Mesenchymal stem cell (in vitro differentiated cells and primary cell): ENCODE measurements at regions not wholly inside any gene's neighbourhood (a gene's known extent, or its start where the extent isn't known, plus 50 kb on each side); places are given as distances from the start of the nearest gene placed in this dataset.

ENCODE experiments used
- DNase-seq: peaks from one replicate; pipeline ENCODE4 v3.0.0-alpha.2; 2013
- H2AFZ ChIP-seq: one replicate; pipeline ENCODE4 v1.6.1; 2013; ENCODE audit warnings: low read depth, mild to moderate bottlenecking, control low read depth, inconsistent platforms, low read length, moderate library complexity
- H2AK5ac ChIP-seq: 2 replicates; pipeline ENCODE4 v1.6.1; 2013; ENCODE audit warnings: low read length, moderate library complexity, mild to moderate bottlenecking, inconsistent platforms; ENCODE audit not compliant: severe bottlenecking
- H2BK120ac ChIP-seq: one replicate; pipeline ENCODE4 v1.6.1; 2013; ENCODE audit warnings: low read depth, mild to moderate bottlenecking, inconsistent platforms, low read length, moderate library complexity
- H2BK12ac ChIP-seq, 2 experiments: one replicate each; pipeline ENCODE4 v1.6.1; 2013; ENCODE audit warnings: inconsistent platforms in 2 of 2, low read length in 2 of 2, mild to moderate bottlenecking in 2 of 2, moderate library complexity in 2 of 2, control low read depth in 1 of 2
- H2BK15ac ChIP-seq: one replicate; pipeline ENCODE4 v1.6.1; 2013; ENCODE audit warnings: mild to moderate bottlenecking, low read depth, inconsistent platforms; ENCODE audit not compliant: poor library complexity, severe bottlenecking
- H2BK5ac ChIP-seq: 2 replicates; pipeline ENCODE4 v1.6.1; 2013; ENCODE audit warnings: low read depth, mild to moderate bottlenecking, low read length, control low read depth, inconsistent platforms; ENCODE audit not compliant: poor library complexity, severe bottlenecking
- H3K14ac ChIP-seq, 2 experiments: one replicate each; pipeline ENCODE4 v1.6.1; 2013; ENCODE audit warnings: inconsistent platforms in 2 of 2, low read length in 2 of 2, control low read depth in 1 of 2, mild to moderate bottlenecking in 1 of 2, moderate library complexity in 1 of 2
- H3K18ac ChIP-seq, 2 experiments: one replicate each; pipeline ENCODE4 v1.6.1; 2013; ENCODE audit warnings: inconsistent platforms in 2 of 2, low read length in 2 of 2, control low read depth in 1 of 2, low read depth in 1 of 2, mild to moderate bottlenecking in 1 of 2
- H3K23ac ChIP-seq, 2 experiments: one replicate each; pipeline ENCODE4 v1.6.1; 2013; ENCODE audit warnings: inconsistent platforms in 2 of 2, low read length in 2 of 2, mild to moderate bottlenecking in 2 of 2, moderate library complexity in 2 of 2, control low read depth in 1 of 2
- H3K27ac ChIP-seq: 2 replicates; pipeline ENCODE4 v1.5.1; 2013; ENCODE audit warnings: mild to moderate bottlenecking, moderate library complexity, low read length, control low read depth, inconsistent platforms; ENCODE audit not compliant: poor library complexity, severe bottlenecking
- H3K27me3 ChIP-seq, 2 experiments: 2 replicates each; pipeline versions ENCODE4 v1.6.1 to v1.7.0; 2013; ENCODE audit warnings: low read length in 2 of 2, mild to moderate bottlenecking in 2 of 2, moderate library complexity in 2 of 2, control low read depth in 1 of 2, inconsistent platforms in 1 of 2; ENCODE audit not compliant: control insufficient read depth in 1 of 2, insufficient read depth in 1 of 2
- H3K36me3 ChIP-seq, 2 experiments: 2 replicates each; pipeline versions ENCODE4 v1.6.1 to v1.7.0; 2013; ENCODE audit warnings: low read length in 2 of 2, control low read depth in 1 of 2, inconsistent platforms in 1 of 2, low read depth in 1 of 2, mild to moderate bottlenecking in 1 of 2; ENCODE audit not compliant: insufficient read depth in 2 of 2, control insufficient read depth in 1 of 2
- H3K4ac ChIP-seq, 2 experiments: one replicate each; pipeline ENCODE4 v1.6.1; 2013; ENCODE audit warnings: inconsistent platforms in 2 of 2, low read length in 2 of 2, mild to moderate bottlenecking in 2 of 2, moderate library complexity in 2 of 2, control low read depth in 1 of 2, low read depth in 1 of 2
- H3K4me1 ChIP-seq: 2 replicates; pipeline ENCODE4 v1.6.1; 2013; ENCODE audit warnings: low read depth, low read length, control low read depth; ENCODE audit not compliant: control insufficient read depth, insufficient read depth
- H3K4me2 ChIP-seq: 2 replicates; pipeline ENCODE4 v1.6.1; 2013; ENCODE audit warnings: low read length, mild to moderate bottlenecking, inconsistent platforms; ENCODE audit not compliant: poor library complexity, severe bottlenecking
- H3K4me3 ChIP-seq, 2 experiments: 2 replicates each; pipeline versions ENCODE4 v1.5.1 to v1.7.0; 2013; ENCODE audit warnings: low read length in 2 of 2, mild to moderate bottlenecking in 2 of 2, control low read depth in 1 of 2, low read depth in 1 of 2; ENCODE audit not compliant: insufficient read depth in 1 of 2
- H3K79me1 ChIP-seq: replicated peaks from 2 replicates; pipeline ENCODE4 v1.6.1; 2013; ENCODE audit warnings: mild to moderate bottlenecking, control low read depth, low read length, inconsistent platforms; ENCODE audit not compliant: poor library complexity, severe bottlenecking
- H3K9ac ChIP-seq: 2 replicates; pipeline ENCODE4 v1.7.0; 2013; ENCODE audit warnings: mild to moderate bottlenecking, low read length, moderate library complexity
- H3K9me3 ChIP-seq: 2 replicates; pipeline ENCODE4 v1.7.0; 2013; ENCODE audit warnings: mild to moderate bottlenecking, low read length; ENCODE audit not compliant: control insufficient read depth
- H4K8ac ChIP-seq: one replicate; pipeline ENCODE4 v1.6.1; 2013; ENCODE audit warnings: inconsistent platforms, mild to moderate bottlenecking, low read length, moderate library complexity
- H4K91ac ChIP-seq: one replicate; pipeline ENCODE4 v1.6.1; 2013; ENCODE audit warnings: mild to moderate bottlenecking, low read length, inconsistent platforms
- WGBS: methylation state at CpG from one replicate; pipeline ENCODE4 v1.1.7; 2013; ENCODE audit warnings: mixed read lengths; 5-methylcytosine and 5-hydroxymethylcytosine counted together

DNA sequence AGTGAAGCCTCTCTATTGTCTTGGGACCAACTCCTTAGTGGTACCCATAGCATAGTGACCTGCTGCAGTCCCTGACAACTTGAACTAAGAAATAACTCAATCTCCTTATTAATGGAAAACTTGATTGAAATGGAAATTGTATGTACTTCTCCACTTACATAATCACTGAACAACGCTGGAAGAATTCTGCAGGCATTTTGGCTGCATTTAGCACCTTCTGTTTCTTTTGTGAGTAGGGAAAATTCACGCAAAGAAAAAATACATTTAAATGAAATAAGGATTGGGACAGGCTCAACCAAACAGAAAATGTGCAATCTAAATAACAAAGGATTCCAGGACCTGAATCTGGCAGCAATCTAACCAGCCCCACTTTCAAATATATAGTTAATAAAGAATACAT lies 126.9 kb upstream of the GHITM start:
- no peak overlapping the region for H3K4me2 ChIP-seq
- no peaks in the 10 kb centered on the region for H3K36me3 ChIP-seq
- no peak overlapping the region for H4K91ac ChIP-seq
- H3K9me3 ChIP-seq = peaks cover 1% of the 10 kb centered on the region
- no peak overlapping the region for H2AFZ ChIP-seq
- H3K23ac ChIP-seq = no peak overlapping the region
- peaks cover 0 to 4% of the 10 kb centered on the region in 2 experiments for H3K27me3 ChIP-seq
- no peak overlapping the region for H2BK12ac ChIP-seq
- no peak overlapping the region for H3K4me3 ChIP-seq
- H2BK15ac ChIP-seq = no peak overlapping the region
- H3K79me1 ChIP-seq = no peaks in the 10 kb centered on the region
- H3K4ac ChIP-seq = no peak overlapping the region
- H3K27ac ChIP-seq = no peak overlapping the region
- no peak overlapping the region for H2AK5ac ChIP-seq
- 60% methylated on average over 2 of the region's 2 CpGs for WGBS
- H2BK120ac ChIP-seq = no peak overlapping the region
- no peak overlapping the region for H2BK5ac ChIP-seq
- no peak for DNase-seq
- no peak overlapping the region for H3K14ac ChIP-seq
- H3K18ac ChIP-seq = no peak overlapping the region
- no peak overlapping the region for H4K8ac ChIP-seq
- H3K9ac ChIP-seq = no peak overlapping the region
- H3K4me1 ChIP-seq = no peaks in the 10 kb centered on the region

GRCh38 chr10:84012831-84013458 lies 126.4 kb upstream of the GHITM start:
- Histone ChIP-seq H3K18ac (no peak overlapping the region), H3K14ac (peak overlapping the region in 1 of 2 experiments; percentile 44), H3K9me3 (peaks cover 6% of the 10 kb centered on the region), H3K27ac (no peak overlapping the region), H4K8ac (no peak overlapping the region), H2BK120ac (no peak overlapping the region), H3K23ac (no peak overlapping the region), H3K4me1 (no peaks in the 10 kb centered on the region), H3K4ac (no peak overlapping the region), H2AFZ (no peak overlapping the region), H3K9ac (no peak overlapping the region), H2AK5ac (no peak overlapping the region), H3K27me3 (peaks cover 0 to 4% of the 10 kb centered on the region in 2 experiments), H3K4me3 (no peak overlapping the region), H3K36me3 (no peaks in the 10 kb centered on the region), H2BK12ac (no peak overlapping the region), H3K4me2 (no peak overlapping the region), H2BK5ac (no peak overlapping the region), H4K91ac (no peak overlapping the region), H3K79me1 (no peaks in the 10 kb centered on the region), H2BK15ac (no peak overlapping the region)
- 75% methylated on average over 2 of the region's 2 CpGs for WGBS
- no peak for DNase-seq

DNA sequence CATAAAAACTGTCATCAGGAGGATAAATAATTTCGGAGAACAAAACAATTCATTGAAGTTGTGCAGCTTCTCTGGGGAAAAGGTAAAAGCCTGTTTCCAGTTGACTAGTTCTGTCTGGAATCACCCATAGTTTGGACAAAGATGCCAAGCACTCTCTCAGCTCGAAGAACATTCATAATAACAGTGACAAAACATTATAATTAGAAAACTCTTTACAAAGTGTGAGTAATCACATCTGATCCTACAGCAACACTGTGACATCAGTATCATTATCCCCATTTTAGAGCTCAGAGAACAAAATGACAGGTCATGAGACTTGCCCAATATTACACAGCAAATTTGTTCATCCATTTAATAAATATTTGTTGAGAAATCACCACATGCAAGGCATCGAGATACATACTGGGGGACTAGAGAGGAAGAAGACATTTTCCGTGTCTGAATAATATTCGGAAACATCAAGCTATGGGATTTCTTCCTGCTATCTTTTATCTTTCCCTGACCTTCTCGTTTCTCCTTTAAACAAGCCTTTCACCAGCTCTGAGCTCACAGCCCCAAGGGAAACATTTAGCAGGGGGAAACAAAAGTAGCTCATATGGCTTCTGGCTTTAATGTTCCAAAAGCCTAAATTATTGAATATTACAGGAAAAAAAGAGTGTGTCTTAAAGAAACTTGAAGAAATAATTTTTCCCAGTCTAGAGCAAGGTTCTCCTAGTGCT lies 123.3 kb upstream of the GHITM start:
- no peak for DNase-seq
- H3K18ac ChIP-seq = no peak overlapping the region
- no peak overlapping the region for H4K8ac ChIP-seq
- H3K4me2 ChIP-seq = no peak overlapping the region
- no peak overlapping the region for H3K23ac ChIP-seq
- peaks cover 6% of the 10 kb centered on the region for H3K9me3 ChIP-seq
- no peak overlapping the region for H2AK5ac ChIP-seq
- no peak overlapping the region for H3K4me3 ChIP-seq
- H3K9ac ChIP-seq = no peak overlapping the region
- WGBS = 75% methylated on average over 6 of the region's 6 CpGs
- no peak overlapping the region for H2BK120ac ChIP-seq
- no peak overlapping the region for H3K27ac ChIP-seq
- no peaks in the 10 kb centered on the region for H3K27me3 ChIP-seq
- no peak overlapping the region for H2BK5ac ChIP-seq
- H2AFZ ChIP-seq = no peak overlapping the region
- H2BK12ac ChIP-seq = no peak overlapping the region
- H2BK15ac ChIP-seq = no peak overlapping the region
- H3K79me1 ChIP-seq = no peaks in the 10 kb centered on the region
- no peaks in the 10 kb centered on the region for H3K4me1 ChIP-seq
- H3K36me3 ChIP-seq = no peaks in the 10 kb centered on the region
- H3K4ac ChIP-seq = no peak overlapping the region
- H4K91ac ChIP-seq = no peak overlapping the region
- H3K14ac ChIP-seq = no peak overlapping the region

DNA sequence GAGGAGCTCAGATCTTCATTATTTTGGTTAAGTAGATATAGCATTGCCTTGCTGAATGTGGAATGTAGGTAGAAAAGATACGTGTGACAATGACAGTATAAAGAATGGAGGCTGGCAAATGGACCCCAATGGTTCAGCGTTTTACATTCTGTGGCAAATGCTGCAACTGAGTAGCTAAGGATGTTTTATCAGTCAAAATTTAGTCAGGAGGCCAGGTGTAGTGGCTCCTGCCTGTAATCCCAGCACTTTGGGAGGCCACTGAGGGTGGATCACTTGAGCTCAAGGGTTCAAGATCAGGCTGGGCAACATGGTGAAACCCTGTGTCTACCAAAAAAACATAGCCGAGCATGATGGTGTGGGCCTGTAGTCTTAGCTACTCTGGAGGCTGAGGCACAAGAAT lies 120.5 kb upstream of the GHITM start:
- Histone ChIP-seq H2BK5ac (no peak overlapping the region), H3K4me1 (no peaks in the 10 kb centered on the region), H3K27ac (no peak overlapping the region), H3K4me2 (no peak overlapping the region), H2AFZ (no peak overlapping the region), H2AK5ac (no peak overlapping the region), H3K9me3 (peaks cover 6% of the 10 kb centered on the region), H3K9ac (no peak overlapping the region), H2BK120ac (no peak overlapping the region), H4K8ac (no peak overlapping the region), H3K14ac (no peak overlapping the region), H2BK15ac (no peak overlapping the region), H4K91ac (no peak overlapping the region), H3K27me3 (no peaks in the 10 kb centered on the region), H2BK12ac (no peak overlapping the region), H3K4ac (no peak overlapping the region), H3K18ac (no peak overlapping the region), H3K4me3 (no peak overlapping the region), H3K36me3 (no peaks in the 10 kb centered on the region), H3K79me1 (no peaks in the 10 kb centered on the region), H3K23ac (no peak overlapping the region)
- WGBS = 78% methylated on average over 3 of the region's 3 CpGs
- no peak for DNase-seq
